ENCODE measurements at regions not wholly inside any gene's neighbourhood (a gene's known extent, or its start where the extent isn't known, plus 50 kb on each side); places are given as distances from the start of the nearest gene placed in this dataset.

DNA sequence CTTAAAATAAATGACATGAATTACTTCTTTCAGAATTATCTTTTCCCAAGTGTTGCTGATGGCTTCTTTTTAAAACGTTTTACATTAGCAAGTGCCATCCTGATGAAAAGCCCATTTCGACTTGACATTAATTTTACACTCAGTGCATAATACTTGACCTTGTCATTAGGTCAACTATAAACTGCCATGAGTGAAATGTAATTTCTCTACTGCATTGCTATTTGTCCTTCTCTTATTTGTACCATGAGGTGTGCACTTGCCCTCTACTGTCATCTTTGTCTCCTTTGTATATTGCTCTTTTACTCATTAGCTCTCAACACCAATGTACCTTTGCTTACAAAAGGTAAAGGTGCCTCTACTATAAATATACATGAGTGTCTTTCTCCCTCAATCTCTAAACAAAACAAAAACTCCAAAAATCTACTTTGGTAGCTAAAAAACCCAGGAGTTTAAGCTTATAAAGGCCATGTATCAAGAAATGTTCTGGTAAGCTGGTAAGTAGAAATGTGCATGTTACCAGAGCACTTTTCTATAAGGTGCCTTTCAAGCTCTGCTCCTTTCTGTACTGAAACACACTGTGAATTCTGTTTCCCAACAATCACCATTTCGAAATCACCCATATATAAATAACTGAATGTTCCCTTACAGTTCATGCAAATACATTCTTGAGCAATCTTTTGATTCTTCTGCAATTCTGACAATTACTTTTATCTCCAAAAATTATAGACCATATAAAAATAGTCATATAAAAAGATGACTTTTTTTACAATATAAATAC is 351.4 kb downstream of the SLITRK5 start:
- no peak overlapping the region for H3K4me3 Mint-ChIP-seq
- Histone ChIP-seq H3K79me2 (replicated peaks; ENCODE audit: insufficient read depth) (no peaks in the 10 kb centered on the region), H3K36me3 (ENCODE audit: insufficient read depth) (no peaks in the 10 kb centered on the region), H4K20me1 (replicated peaks; ENCODE audit: insufficient read depth) (no peaks in the 10 kb centered on the region), H3K4me1 (ENCODE audit: insufficient read depth) (no peaks in the 10 kb centered on the region), H3K27ac (ENCODE audit: low read depth) (no peak overlapping the region), H3K27me3 (ENCODE audit: insufficient read depth) (no peaks in the 10 kb centered on the region), H3F3A (replicated peaks; ENCODE audit: low read depth) (no peaks in the 10 kb centered on the region), H3K9me2 (ENCODE audit: insufficient read depth) (no peaks in the 10 kb centered on the region; the same call in 1 of the 2 replicates), H3K4me3 (no peak overlapping the region), H3K4me2 (no peak overlapping the region), H2AFZ (no peak overlapping the region)
- DNase-seq (ENCODE audit: low spot score): no peak
- ATAC-seq: no peak
- peaks cover 2% of the 10 kb centered on the region; the same call in 1 of the 3 replicates for H3K4me1 Mint-ChIP-seq
- no peak overlapping the region for H3K27ac Mint-ChIP-seq
- H3K27me3 Mint-ChIP-seq (ENCODE audit: insufficient read depth, low read depth, poor library complexity): no peaks in the 10 kb centered on the region
- H3K36me3 Mint-ChIP-seq (ENCODE audit: low read depth): peaks cover 8% of the 10 kb centered on the region
- H3K9me3 Mint-ChIP-seq: peaks cover 14% of the 10 kb centered on the region
- TF ChIP-seq ZNF331 (CRISPR knock-in tag; IDR thresholded peaks at IDR 0.05; ENCODE audit: low read depth): no peak
- TF ChIP-seq STAT1 (IDR thresholded peaks at IDR 0.05; ENCODE audit: unreplicated experiment): no peak
- no peak for TF ChIP-seq EZH2phosphoT487 (IDR thresholded peaks at IDR 0.05; ENCODE audit: unreplicated experiment)
- TF ChIP-seq CREB1 (CRISPR knock-in tag; IDR thresholded peaks at IDR 0.05; ENCODE audit: low read depth): no peak

DNA sequence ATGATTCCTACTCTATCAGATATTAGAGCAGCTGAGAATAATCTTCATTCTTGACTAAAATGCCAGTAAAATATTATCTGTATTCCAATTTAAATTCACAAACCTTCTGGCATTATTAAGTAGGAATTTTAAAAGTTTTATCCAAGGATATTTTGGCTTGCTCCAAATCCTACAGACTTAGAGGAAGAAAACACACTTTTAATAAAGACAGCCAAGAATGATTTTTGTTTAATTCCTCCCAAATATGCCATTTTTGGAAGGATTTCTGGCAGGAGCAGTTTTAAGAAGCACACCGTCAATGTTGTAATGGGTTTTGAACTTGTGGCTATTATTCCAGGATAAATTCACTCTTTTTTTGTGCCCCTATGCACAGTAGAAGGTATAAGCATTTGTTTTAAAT is 355.1 kb downstream of the SLITRK5 start:
- Mint-ChIP-seq H3K4me3 (no peak overlapping the region), H3K9me3 (no peaks in the 10 kb centered on the region), H3K36me3 (ENCODE audit: low read depth) (no peaks in the 10 kb centered on the region), H3K27ac (no peak overlapping the region), H3K4me1 (no peaks in the 10 kb centered on the region; the same call in 2 of the 3 replicates), H3K27me3 (ENCODE audit: insufficient read depth, low read depth, poor library complexity) (no peaks in the 10 kb centered on the region)
- Histone ChIP-seq H3K9me2 (ENCODE audit: insufficient read depth) (no peaks in the 10 kb centered on the region), H3K79me2 (replicated peaks; ENCODE audit: insufficient read depth) (no peaks in the 10 kb centered on the region), H3K4me1 (ENCODE audit: insufficient read depth) (no peaks in the 10 kb centered on the region), H3K27me3 (ENCODE audit: insufficient read depth) (no peaks in the 10 kb centered on the region), H3K36me3 (ENCODE audit: insufficient read depth) (no peaks in the 10 kb centered on the region), H2AFZ (no peak overlapping the region), H3K27ac (ENCODE audit: low read depth) (no peak overlapping the region), H3K4me3 (no peak overlapping the region), H3K4me2 (no peak overlapping the region), H4K20me1 (replicated peaks; ENCODE audit: insufficient read depth) (no peaks in the 10 kb centered on the region), H3F3A (replicated peaks; ENCODE audit: low read depth) (no peaks in the 10 kb centered on the region)
- TF ChIP-seq EZH2 (IDR thresholded peaks at IDR 0.05; ENCODE audit: low read depth, unreplicated experiment) (no peak), POLR2AphosphoS5 (IDR thresholded peaks at IDR 0.05; ENCODE audit: low read depth) (no peak), CREB1 (CRISPR knock-in tag; IDR thresholded peaks at IDR 0.05; ENCODE audit: low read depth) (no peak), NANOG (IDR thresholded peaks at IDR 0.05; ENCODE audit: borderline replicate concordance) (no peak)
- TF ChIP-seq, protein P1, sequence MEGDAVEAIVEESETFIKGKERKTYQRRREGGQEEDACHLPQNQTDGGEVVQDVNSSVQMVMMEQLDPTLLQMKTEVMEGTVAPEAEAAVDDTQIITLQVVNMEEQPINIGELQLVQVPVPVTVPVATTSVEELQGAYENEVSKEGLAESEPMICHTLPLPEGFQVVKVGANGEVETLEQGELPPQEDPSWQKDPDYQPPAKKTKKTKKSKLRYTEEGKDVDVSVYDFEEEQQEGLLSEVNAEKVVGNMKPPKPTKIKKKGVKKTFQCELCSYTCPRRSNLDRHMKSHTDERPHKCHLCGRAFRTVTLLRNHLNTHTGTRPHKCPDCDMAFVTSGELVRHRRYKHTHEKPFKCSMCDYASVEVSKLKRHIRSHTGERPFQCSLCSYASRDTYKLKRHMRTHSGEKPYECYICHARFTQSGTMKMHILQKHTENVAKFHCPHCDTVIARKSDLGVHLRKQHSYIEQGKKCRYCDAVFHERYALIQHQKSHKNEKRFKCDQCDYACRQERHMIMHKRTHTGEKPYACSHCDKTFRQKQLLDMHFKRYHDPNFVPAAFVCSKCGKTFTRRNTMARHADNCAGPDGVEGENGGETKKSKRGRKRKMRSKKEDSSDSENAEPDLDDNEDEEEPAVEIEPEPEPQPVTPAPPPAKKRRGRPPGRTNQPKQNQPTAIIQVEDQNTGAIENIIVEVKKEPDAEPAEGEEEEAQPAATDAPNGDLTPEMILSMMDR (conservative IDR thresholded peaks at IDR 0.05; ENCODE audit: low read depth in 2 of 2): no peak
- TF ChIP-seq, protein P2, sequence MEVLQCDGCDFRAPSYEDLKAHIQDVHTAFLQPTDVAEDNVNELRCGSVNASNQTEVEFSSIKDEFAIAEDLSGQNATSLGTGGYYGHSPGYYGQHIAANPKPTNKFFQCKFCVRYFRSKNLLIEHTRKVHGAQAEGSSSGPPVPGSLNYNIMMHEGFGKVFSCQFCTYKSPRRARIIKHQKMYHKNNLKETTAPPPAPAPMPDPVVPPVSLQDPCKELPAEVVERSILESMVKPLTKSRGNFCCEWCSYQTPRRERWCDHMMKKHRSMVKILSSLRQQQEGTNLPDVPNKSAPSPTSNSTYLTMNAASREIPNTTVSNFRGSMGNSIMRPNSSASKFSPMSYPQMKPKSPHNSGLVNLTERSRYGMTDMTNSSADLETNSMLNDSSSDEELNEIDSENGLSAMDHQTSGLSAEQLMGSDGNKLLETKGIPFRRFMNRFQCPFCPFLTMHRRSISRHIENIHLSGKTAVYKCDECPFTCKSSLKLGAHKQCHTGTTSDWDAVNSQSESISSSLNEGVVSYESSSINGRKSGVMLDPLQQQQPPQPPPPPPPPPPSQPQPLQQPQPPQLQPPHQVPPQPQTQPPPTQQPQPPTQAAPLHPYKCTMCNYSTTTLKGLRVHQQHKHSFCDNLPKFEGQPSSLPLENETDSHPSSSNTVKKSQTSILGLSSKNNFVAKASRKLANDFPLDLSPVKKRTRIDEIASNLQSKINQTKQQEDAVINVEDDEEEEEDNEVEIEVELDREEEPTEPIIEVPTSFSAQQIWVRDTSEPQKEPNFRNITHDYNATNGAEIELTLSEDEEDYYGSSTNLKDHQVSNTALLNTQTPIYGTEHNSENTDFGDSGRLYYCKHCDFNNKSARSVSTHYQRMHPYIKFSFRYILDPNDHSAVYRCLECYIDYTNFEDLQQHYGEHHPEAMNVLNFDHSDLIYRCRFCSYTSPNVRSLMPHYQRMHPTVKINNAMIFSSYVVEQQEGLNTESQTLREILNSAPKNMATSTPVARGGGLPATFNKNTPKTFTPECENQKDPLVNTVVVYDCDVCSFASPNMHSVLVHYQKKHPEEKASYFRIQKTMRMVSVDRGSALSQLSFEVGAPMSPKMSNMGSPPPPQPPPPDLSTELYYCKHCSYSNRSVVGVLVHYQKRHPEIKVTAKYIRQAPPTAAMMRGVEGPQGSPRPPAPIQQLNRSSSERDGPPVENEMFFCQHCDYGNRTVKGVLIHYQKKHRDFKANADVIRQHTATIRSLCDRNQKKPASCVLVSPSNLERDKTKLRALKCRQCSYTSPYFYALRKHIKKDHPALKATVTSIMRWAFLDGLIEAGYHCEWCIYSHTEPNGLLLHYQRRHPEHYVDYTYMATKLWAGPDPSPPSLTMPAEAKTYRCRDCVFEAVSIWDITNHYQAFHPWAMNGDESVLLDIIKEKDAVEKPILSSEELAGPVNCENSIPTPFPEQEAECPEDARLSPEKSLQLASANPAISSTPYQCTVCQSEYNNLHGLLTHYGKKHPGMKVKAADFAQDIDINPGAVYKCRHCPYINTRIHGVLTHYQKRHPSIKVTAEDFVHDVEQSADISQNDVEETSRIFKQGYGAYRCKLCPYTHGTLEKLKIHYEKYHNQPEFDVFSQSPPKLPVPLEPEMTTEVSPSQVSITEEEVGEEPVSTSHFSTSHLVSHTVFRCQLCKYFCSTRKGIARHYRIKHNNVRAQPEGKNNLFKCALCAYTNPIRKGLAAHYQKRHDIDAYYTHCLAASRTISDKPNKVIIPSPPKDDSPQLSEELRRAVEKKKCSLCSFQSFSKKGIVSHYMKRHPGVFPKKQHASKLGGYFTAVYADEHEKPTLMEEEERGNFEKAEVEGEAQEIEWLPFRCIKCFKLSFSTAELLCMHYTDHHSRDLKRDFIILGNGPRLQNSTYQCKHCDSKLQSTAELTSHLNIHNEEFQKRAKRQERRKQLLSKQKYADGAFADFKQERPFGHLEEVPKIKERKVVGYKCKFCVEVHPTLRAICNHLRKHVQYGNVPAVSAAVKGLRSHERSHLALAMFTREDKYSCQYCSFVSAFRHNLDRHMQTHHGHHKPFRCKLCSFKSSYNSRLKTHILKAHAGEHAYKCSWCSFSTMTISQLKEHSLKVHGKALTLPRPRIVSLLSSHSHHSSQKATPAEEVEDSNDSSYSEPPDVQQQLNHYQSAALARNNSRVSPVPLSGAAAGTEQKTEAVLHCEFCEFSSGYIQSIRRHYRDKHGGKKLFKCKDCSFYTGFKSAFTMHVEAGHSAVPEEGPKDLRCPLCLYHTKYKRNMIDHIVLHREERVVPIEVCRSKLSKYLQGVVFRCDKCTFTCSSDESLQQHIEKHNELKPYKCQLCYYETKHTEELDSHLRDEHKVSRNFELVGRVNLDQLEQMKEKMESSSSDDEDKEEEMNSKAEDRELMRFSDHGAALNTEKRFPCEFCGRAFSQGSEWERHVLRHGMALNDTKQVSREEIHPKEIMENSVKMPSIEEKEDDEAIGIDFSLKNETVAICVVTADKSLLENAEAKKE (CRISPR knock-in tag; IDR thresholded peaks at IDR 0.05): no peak
- no peak for ATAC-seq
- DNase-seq (ENCODE audit: low spot score): no peak

Measured in GM23338 (cell line).